GM12874 (cell line): ENCODE measurements at regions not wholly inside any gene's neighbourhood (a gene's known extent, or its start where the extent isn't known, plus 50 kb on each side); places are given as distances from the start of the nearest gene placed in this dataset.

ENCODE experiments used
- CTCF ChIP-seq: IDR thresholded peaks from 2 replicates; pipeline ENCODE4 v1.5.1; 2011; ENCODE audit warnings: low read depth, mild to moderate bottlenecking, control low read depth, low read length, moderate library complexity; ENCODE audit not compliant: insufficient read depth

- TF ChIP-seq CTCF: no peak
These were observed 385.4 kb upstream of the SYT4 start for GRCh38 chr18:43662657-43663056.

- TF ChIP-seq CTCF: no peak
These were observed 385.9 kb upstream of the SYT4 start for GRCh38 chr18:43663159-43663558.

DNA sequence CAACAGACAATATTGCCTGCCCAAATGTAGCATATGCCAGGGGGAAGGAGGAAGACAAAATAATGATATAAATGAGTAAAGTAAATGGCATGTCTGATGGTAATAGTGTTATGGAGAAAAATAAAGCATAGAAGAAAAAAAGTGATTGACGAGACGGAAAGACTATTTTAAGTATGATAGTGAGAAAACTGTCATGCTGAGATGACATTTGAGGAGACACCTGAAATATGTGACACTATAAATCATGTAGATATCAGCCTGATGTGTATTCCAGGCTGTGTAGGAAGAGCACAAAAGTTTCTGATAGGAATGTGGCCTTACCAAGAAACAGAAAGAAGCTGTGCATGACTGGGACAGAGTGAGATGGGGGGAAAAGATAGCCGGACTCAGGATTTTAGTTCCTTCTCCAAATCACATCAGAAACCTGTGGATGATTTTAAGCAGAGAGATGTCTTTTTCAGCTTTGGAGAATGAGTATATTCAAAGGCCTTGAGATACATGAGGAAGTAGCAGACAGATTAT, 387.3 kb upstream of the SYT4 start:
- no peak for TF ChIP-seq CTCF

DNA sequence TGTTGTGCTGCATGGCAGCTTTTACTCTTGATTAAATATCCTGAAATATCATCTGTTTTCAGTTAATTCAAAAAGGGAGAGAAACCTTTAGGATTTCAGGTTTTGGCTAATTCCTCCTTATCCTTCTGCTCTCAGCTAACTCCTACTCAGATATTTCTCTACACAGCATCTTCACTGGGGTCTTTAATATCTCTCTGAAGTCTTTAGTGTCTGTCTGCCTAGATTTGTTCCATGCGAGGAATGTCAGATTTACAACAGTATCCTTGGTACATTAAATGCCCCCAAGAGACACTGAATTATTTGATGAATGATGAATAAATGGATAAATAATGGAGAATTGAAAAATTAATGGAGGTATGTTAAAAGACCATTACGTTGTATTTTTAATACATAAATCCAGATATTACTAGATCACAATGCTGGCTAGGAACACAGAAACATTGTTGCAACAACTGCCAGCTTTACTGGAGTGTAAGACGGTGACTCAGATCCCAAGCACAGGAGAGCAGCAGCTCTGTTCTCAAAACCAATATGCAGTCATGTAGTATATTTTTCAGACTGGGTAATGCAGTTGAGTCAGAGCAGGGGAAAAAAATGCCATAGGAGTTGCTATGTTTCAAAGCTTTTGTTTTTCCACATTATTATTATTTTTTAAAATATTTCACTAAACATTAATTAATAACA, 388.0 kb upstream of the SYT4 start:
- TF ChIP-seq CTCF: no peak

DNA sequence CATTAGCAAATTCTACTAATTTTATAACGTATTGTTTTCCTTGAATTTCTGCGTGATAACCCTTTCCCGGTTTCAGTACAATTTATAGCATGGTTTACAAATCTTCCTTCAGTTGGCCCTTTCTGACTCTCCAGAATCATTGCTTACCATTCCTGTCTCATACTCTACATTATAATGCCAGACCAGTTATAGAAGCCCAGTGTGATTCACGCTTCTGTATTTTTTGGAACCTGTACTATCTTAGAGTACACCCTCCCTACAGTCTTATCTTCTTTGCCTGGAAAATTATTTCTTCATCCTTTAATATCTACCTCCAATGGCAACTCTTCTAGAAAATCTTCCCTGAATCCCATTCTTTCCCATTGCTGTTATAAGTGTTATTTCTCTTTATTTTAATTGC, 391.6 kb upstream of the SYT4 start:
- TF ChIP-seq CTCF: no peak

GRCh38 chr18:43671431-43671830, 394.1 kb upstream of the SYT4 start:
- TF ChIP-seq CTCF: no peak

DNA sequence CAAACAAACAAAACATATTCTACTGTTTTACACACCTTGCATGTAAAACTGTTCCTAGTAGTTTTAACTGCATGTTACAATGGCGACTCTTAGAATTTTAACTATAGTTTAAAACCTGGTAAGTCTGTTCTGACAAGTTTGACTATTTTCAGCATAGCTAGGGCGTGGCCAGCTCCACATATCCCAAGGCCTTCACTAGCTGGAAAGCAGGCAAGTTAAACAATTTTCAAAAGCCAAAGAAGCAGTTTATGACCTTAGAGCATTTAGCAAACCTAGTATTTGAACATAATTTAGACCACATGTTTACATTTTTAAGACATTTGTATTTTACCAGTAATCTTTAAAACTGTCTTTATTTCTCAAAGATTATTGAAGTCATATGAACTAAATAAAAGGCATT, 402.8 kb upstream of the SYT4 start:
- TF ChIP-seq CTCF: no peak
